Fibroblast of peridontal ligament (primary cell): ENCODE measurements at regions not wholly inside any gene's neighbourhood (a gene's known extent, or its start where the extent isn't known, plus 50 kb on each side); places are given as distances from the start of the nearest gene placed in this dataset.
A peak's percentile ranks its signal among the peaks of the same experiment; 100 is the strongest.

Experiments used
- DNase-seq: peaks from one replicate; pipeline ENCODE4 v3.0.0-alpha.2; 2010; ENCODE audit errors: extremely low read depth

GRCh38 chr3:159787794-159788205 lies 200.8 kb upstream of the IL12A start:
- peak; percentile 52 for DNase-seq

GRCh38 chr3:159788291-159788690 lies 200.3 kb upstream of the IL12A start:
- no peak for DNase-seq

- DNase-seq, result no peak
These were observed 199.6 kb upstream of the IL12A start for GRCh38 chr3:159789017-159789416.

GRCh38 chr3:159789742-159790635 lies 198.6 kb upstream of the IL12A start:
- no peak for DNase-seq

- DNase-seq, result no peak
These were observed 197.3 kb upstream of the IL12A start for GRCh38 chr3:159791336-159791735.

- no peak for DNase-seq
These were observed 196.6 kb upstream of the IL12A start for GRCh38 chr3:159792070-159792469.

DNA sequence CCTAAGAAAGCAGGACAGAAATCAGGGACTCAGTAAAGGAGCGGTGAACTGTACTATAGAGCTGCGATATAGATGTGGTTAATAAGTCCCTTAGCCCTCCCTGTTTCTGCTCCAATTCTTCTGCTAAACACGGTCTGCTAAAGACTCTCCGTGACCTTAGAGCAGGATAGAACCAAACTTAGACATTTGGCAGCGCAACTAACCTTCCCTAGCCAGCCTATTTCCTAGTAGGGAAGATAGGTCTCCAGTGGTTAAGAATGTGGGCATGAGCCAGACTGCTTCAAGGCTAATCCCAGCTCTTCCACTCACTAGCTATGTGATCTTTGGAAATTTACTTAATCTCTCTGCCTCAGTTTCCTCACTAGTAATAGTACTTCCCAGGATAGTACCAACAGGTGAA lies 193.6 kb upstream of the IL12A start:
- DNase-seq, result no peak

DNA sequence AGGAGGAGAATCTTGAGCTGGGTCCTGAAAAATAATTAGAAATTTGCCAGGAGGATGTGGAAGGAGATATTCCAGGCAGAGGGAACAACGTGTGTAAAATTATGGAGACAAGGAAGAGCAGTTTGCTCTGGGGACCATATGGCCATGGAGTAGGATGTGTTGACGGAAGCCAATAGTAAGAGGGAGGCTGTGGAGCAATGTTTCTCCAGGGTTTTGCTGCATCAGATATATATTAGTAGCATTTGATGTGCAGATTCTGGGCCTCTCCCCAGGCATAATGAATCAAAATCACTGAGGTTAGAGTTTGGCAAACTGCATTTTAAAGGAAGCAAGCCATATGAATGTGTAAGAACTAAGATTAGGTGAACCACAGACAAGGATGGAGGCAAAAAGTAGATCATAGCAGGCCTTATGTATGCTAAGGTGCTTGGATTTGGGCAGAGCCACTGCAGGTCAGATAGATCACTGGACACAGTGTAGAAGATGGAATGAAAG lies 192.9 kb upstream of the IL12A start:
- DNase-seq, result no peak

DNA sequence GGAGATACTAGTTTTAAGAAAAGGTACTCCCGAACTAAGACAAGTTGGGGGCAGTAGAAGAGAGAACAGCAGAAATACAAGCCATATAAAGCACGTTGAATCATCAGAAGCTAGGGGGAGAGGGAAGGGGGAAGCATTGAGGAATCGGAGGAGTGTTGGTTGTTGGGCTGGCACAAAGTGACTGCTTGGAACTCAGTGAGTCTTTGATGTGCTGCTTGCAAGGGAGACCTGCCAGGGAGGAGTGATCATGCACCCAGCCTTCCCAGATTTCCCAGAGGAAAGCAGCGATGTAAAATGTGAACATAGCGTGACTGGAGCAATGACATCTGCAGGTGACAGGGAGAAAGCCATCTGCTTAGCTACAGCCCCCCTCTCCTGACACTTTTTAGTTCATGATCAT lies 192.4 kb upstream of the IL12A start:
- no peak for DNase-seq

DNA sequence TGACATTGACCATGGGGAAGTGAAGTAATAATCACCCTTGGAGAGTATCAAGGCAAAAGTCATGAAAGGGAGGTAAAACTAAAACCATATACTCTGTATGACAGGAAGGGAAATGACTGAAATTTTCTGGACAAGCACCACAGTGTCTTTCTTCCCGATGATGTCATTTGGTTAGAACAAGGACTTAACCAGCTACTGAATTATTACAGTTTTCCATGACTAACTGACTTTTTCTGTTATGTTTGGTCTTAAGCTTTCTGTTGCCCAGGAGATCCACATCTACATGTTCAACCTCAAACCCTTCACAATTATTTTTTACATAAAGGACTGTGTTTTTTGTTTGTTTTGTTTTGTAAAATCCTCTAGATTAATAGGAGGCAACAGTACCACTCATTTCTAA lies 191.9 kb upstream of the IL12A start:
- DNase-seq, result peak; percentile 82

DNA sequence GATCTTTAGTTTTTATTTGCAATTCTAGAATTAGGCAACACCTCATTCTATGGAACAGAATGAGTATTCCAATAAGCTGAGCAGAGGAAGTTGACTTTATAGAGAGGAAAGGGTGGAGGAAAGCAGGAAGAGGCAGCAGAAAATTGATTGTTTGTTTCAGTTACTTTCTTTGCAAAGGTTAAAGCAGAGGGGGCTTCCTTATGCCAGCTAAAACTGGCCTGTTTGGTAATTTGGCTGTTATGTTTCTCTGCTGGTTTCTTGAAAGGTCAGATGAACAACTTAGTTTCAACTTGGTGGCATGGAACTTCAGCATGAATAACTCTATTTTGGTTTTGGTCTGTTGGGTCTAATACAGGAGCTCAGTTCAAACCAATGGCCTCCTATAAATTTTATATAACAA lies 190.9 kb upstream of the IL12A start:
- DNase-seq, result no peak

DNA sequence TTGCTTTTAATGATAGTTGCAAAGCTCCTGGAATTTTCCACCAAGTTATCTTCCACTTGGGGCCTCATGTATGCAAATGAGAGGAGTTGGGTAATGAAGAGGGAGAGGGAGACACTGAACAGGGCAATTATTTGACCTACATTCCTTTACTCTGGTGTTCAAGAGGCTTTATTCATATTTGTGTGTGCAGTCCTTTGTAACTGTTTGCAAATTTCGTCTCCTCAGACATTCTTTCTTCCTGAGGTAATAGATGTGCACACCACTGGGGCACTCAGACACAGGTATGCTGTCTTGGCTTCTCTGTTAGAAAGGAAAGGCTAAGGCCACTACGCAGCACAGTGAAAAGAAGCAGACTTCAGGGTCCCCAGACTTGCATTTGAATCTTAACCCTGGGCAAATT lies 189.7 kb upstream of the IL12A start:
- no peak for DNase-seq

- DNase-seq, result no peak
These were observed 188.0 kb upstream of the IL12A start for GRCh38 chr3:159800434-159801155.

DNA sequence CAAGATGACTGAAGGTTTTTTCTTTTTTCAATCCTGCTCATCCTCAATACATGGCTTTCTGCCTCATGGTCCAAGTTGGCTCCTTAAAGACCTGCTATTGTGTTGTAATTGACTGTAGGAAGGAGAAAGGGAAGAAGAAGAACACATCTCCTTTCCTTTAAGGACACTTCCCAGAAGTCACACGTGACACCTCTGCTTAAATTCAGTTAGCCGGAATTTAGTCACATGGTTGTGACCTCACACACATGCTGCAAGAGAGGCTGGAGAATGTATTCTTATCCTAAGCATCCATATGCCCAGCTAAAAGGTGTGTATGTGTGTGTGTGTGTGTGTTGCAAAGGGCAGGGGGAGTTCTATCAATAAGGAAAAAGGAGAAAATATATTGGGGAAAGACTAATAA lies 185.8 kb upstream of the IL12A start:
- DNase-seq, result no peak

DNA sequence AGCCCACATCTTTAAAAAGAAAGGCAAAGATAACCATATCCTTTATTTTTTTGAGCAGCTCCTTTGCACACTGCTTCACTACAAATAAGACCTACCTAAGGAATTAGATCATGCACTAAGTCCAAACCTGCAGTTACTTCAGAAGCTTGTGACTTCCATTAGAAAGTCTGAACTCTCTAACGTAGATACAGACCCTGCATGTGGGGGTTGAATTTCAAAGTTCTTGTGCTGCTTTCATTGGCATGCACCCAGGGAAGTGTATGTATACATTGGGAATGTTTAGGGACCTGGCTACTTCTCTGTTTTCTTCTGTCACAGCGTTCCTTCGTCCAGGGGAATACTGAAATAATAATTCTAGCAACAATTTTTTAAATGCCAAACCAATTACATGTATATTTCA lies 185.2 kb upstream of the IL12A start:
- no peak for DNase-seq

DNA sequence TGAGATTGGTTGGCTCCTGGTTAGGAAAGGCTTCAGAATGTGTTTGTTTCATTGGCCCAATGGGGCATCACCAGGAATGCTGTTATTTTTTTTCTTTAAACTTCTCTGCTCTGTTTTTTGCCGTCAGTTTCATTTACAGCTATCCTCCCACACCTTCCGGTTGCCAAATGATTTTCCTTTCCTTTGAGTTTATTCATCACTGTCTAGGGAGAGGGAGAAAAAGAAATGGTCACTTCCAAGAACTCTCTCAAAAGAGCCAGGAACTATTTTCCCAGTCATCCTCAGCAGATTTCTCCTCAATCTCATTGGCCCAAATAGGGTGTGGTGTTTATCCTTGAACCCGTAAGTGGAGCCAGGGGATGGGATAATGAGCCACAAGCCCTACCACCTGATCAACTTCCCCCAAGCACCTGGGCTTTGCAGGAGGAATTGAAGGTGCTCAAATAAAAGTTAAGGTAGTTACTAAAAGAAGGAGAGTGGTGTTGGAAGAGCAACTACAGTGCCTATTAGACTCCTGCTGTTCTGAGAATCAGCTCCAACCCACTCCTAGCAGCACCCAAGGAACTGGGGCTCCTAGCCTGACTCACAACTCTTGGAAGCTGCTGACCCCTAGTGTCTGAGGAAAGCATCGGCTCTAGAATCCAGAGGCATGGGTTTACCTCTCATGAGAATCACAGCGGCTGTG lies 183.8 kb upstream of the IL12A start:
- DNase-seq, result peak; percentile 92

DNA sequence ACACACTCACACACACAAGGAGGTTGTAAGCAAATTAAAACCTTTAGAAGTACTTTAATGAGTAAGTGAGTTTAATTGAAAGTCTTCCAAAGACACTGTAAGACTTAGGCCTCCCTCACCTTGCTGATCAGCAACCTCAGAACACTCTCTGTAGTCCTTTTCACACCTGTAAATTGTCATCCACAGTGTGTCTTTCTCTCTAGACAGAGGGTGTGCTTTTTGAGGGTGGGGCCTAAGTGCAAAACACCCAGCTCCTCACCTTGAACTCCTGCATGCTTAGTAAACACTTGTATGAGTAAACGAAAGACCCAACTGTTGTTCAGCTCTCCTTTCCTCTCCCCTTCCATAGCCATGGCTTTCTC lies 183.2 kb upstream of the IL12A start:
- no peak for DNase-seq

- no peak for DNase-seq
These were observed 182.2 kb upstream of the IL12A start for GRCh38 chr3:159806412-159806811.

DNA sequence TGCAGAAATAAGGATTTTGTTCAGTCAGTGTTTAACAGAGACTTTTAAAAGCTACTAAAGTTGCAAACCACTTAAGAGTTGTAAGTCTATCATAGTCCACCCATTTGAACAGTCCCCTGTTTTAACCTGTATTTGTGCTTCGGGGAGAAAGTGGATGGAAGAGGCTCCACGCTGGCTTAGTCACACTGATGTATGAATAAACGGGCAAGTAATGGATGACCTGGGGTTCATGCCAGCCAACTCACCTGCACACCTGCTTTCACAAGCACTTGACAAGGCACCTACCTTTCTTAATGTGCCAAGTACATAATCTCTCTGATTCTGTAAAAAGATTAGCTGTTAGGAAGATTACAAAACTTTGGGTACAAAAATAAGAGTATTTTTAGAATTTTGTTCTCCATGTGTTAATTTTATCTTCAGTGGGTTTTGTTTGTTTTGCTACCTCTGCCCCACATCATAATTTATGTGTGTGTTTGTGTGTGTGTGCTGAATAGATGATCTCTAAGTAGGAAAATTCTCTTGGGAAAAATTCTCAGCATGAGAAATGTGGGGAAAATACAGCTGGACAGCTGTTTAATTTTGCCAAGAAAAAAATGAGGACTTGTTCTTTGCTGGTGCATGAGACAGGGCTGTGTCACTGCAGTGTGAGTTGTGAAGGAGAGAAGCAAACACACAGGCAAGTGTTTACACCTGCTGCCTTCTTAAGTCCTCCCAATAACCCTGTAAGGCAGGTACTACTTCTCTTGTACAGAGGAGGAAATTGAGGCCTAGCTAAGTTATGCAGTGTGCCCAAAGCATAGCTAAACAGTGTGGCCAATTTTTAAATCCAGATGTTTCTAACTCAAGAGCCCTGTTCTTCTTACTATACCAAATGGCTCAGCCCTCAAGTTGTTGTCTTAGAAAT lies 181.2 kb upstream of the IL12A start:
- no peak for DNase-seq

DNA sequence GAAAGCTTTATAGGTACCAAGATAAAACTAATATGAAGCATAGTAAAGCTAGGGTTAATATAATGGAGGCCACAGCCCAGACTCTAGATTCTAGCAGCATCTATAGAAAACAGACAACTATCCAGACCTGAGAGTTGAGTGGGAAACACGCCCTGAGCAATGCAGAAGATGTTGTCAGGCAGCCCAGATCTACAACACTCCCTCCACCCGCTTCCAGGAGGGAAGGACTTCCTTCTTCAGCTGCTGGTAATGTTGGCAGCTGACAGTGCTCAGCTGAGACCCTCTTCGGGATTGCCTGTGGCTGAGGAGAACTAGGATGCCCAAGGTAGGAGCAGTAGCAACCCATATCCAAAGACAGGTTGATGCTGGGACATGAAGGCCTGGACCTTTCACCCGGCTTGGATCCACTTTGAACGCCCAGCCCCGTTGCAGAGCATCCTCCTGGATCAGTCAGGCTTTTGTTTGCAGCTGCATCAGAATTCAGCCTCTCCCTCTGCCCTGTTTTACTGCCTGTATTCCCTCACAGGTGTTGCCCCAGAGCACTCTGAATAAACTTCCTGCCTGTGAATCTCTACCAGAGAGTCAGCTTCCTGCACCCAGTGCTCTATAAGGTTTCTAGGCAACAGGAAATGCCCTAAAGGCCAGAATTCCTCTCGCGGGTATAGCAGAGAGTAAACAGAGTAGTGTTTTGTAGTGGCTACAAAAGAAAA lies 174.7 kb upstream of the IL12A start:
- DNase-seq, result no peak

DNA sequence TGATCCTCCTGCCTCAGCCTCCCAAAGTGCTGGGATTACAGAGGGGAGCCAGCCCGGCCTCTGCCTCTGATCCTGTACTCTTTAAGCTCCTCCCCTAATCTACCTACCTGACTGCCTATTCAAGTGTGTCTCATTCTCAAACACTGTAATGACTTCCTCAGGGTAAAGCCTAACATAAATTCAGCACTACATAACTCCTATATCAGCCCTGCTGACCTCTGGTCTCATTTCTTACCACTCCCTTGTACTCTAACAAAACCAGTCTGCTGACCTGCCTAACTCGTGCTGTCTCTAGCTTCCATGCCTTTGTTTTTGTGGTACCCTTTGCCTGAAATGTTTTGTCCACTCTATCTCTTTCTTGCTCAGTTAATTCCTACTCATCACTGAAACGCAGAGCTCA lies 172.1 kb upstream of the IL12A start:
- no peak for DNase-seq
